ENCODE measurements at regions not wholly inside any gene's neighbourhood (a gene's known extent, or its start where the extent isn't known, plus 50 kb on each side); places are given as distances from the start of the nearest gene placed in this dataset.
"Not testable (repeated sequence)": the region's sequence is repeated elsewhere in the genome, so short reads cannot be mapped to it uniquely, and the experiment has no call there.

- H3K36me3 ChIP-seq (ENCODE audit: control insufficient read depth, insufficient read depth, low read length): no peaks in the 10 kb centered on the region
- no peak overlapping the region for H3K27ac ChIP-seq (ENCODE audit: insufficient read depth, low read depth, low read length, poor library complexity, severe bottlenecking)
- no peaks in the 10 kb centered on the region for H3K27me3 ChIP-seq (ENCODE audit: control insufficient read depth, insufficient read depth, low read length, poor library complexity, severe bottlenecking)
- peaks cover 34% of the 10 kb centered on the region for H3K9me3 ChIP-seq (ENCODE audit: control insufficient read depth, low read length)
- 50 to 60% methylated on average over 5 to 6 of the region's 7 CpGs for WGBS, 2 experiments
- no peak overlapping the region for H3K4me3 ChIP-seq (ENCODE audit: insufficient read depth, low read depth, low read length)
- H3K4me1 ChIP-seq (ENCODE audit: control insufficient read depth, insufficient read depth, low read length): no peaks in the 10 kb centered on the region
These were observed 685.0 kb downstream of the TMEM121 start for GRCh38 chr14:106211334-106211900.

GRCh38 chr14:106215229-106215628, 688.8 kb downstream of the TMEM121 start:
- Histone ChIP-seq H3K27ac (ENCODE audit: insufficient read depth, low read depth, low read length, poor library complexity, severe bottlenecking) (no peak overlapping the region), H3K27me3 (ENCODE audit: control insufficient read depth, insufficient read depth, low read length, poor library complexity, severe bottlenecking) (no peaks in the 10 kb centered on the region), H3K4me3 (ENCODE audit: insufficient read depth, low read depth, low read length) (no peak overlapping the region), H3K4me1 (ENCODE audit: control insufficient read depth, insufficient read depth, low read length) (no peaks in the 10 kb centered on the region), H3K36me3 (ENCODE audit: control insufficient read depth, insufficient read depth, low read length) (no peaks in the 10 kb centered on the region), H3K9me3 (ENCODE audit: control insufficient read depth, low read length) (peaks cover 27% of the 10 kb centered on the region)
- 20 to 26% methylated on average over 2 of the region's 2 CpGs for WGBS, 2 experiments

- no peak overlapping the region for H3K4me3 ChIP-seq (ENCODE audit: insufficient read depth, low read depth, low read length)
- 55 to 63% methylated on average over 1 of the region's 1 CpG for WGBS, 2 experiments
- H3K4me1 ChIP-seq (ENCODE audit: control insufficient read depth, insufficient read depth, low read length): no peaks in the 10 kb centered on the region
- H3K27ac ChIP-seq (ENCODE audit: insufficient read depth, low read depth, low read length, poor library complexity, severe bottlenecking): no peak overlapping the region
- no peaks in the 10 kb centered on the region for H3K27me3 ChIP-seq (ENCODE audit: control insufficient read depth, insufficient read depth, low read length, poor library complexity, severe bottlenecking)
- peaks cover 23% of the 10 kb centered on the region for H3K9me3 ChIP-seq (ENCODE audit: control insufficient read depth, low read length)
- no peaks in the 10 kb centered on the region for H3K36me3 ChIP-seq (ENCODE audit: control insufficient read depth, insufficient read depth, low read length)
These were observed 690.3 kb downstream of the TMEM121 start for GRCh38 chr14:106216679-106217078.

- Histone ChIP-seq H3K27ac (ENCODE audit: insufficient read depth, low read depth, low read length, poor library complexity, severe bottlenecking) (no peak overlapping the region), H3K36me3 (ENCODE audit: control insufficient read depth, insufficient read depth, low read length) (no peaks in the 10 kb centered on the region), H3K4me3 (ENCODE audit: insufficient read depth, low read depth, low read length) (no peak overlapping the region), H3K27me3 (ENCODE audit: control insufficient read depth, insufficient read depth, low read length, poor library complexity, severe bottlenecking) (no peaks in the 10 kb centered on the region), H3K9me3 (ENCODE audit: control insufficient read depth, low read length) (peaks cover 22% of the 10 kb centered on the region), H3K4me1 (ENCODE audit: control insufficient read depth, insufficient read depth, low read length) (no peaks in the 10 kb centered on the region)
- WGBS, 2 experiments: 58 to 67% methylated on average over 5 of the region's 5 CpGs
These were observed 691.8 kb downstream of the TMEM121 start for GRCh38 chr14:106218174-106218573.

GRCh38 chr14:106222311-106222710, 695.9 kb downstream of the TMEM121 start:
- H3K4me1 ChIP-seq (ENCODE audit: control insufficient read depth, insufficient read depth, low read length): no peaks in the 10 kb centered on the region
- H3K36me3 ChIP-seq (ENCODE audit: control insufficient read depth, insufficient read depth, low read length): no peaks in the 10 kb centered on the region
- H3K9me3 ChIP-seq (ENCODE audit: control insufficient read depth, low read length): peaks cover 20% of the 10 kb centered on the region

GRCh38 chr14:106222731-106223130, 696.3 kb downstream of the TMEM121 start:
- no peaks in the 10 kb centered on the region for H3K36me3 ChIP-seq (ENCODE audit: control insufficient read depth, insufficient read depth, low read length)
- H3K4me3 ChIP-seq (ENCODE audit: insufficient read depth, low read depth, low read length): no peak overlapping the region
- 83 to 95% methylated on average over 3 of the region's 3 CpGs for WGBS, 2 experiments
- H3K27ac ChIP-seq (ENCODE audit: insufficient read depth, low read depth, low read length, poor library complexity, severe bottlenecking): no peak overlapping the region
- peaks cover 20% of the 10 kb centered on the region for H3K9me3 ChIP-seq (ENCODE audit: control insufficient read depth, low read length)
- no peaks in the 10 kb centered on the region for H3K27me3 ChIP-seq (ENCODE audit: control insufficient read depth, insufficient read depth, low read length, poor library complexity, severe bottlenecking)
- H3K4me1 ChIP-seq (ENCODE audit: control insufficient read depth, insufficient read depth, low read length): no peaks in the 10 kb centered on the region

More at GRCh38 chr14:106222311-106222710, 695.9 kb downstream of the TMEM121 start:
- Histone ChIP-seq H3K27me3 (ENCODE audit: control insufficient read depth, insufficient read depth, low read length, poor library complexity, severe bottlenecking) (no peaks in the 10 kb centered on the region), H3K27ac (ENCODE audit: insufficient read depth, low read depth, low read length, poor library complexity, severe bottlenecking) (no peak overlapping the region), H3K4me3 (ENCODE audit: insufficient read depth, low read depth, low read length) (no peak overlapping the region)
- WGBS, 2 experiments: 67 to 74% methylated on average over 2 to 3 of the region's 3 CpGs

GRCh38 chr14:106227793-106228192, 701.4 kb downstream of the TMEM121 start:
- peaks cover 21% of the 10 kb centered on the region for H3K9me3 ChIP-seq (ENCODE audit: control insufficient read depth, low read length)
- H3K4me1 ChIP-seq (ENCODE audit: control insufficient read depth, insufficient read depth, low read length): no peaks in the 10 kb centered on the region
- H3K36me3 ChIP-seq (ENCODE audit: control insufficient read depth, insufficient read depth, low read length): no peaks in the 10 kb centered on the region
- 76 to 77% methylated on average over 8 to 10 of the region's 10 CpGs for whole genome bisulfite sequencing, 2 experiments
- no peaks in the 10 kb centered on the region for H3K27me3 ChIP-seq (ENCODE audit: control insufficient read depth, insufficient read depth, low read length, poor library complexity, severe bottlenecking)
- H3K4me3 ChIP-seq (ENCODE audit: insufficient read depth, low read depth, low read length): no peak overlapping the region
- no peak overlapping the region for H3K27ac ChIP-seq (ENCODE audit: insufficient read depth, low read depth, low read length, poor library complexity, severe bottlenecking)

GRCh38 chr14:106228541-106229158, 702.3 kb downstream of the TMEM121 start:
- 66 to 83% methylated on average over 6 of the region's 6 CpGs for WGBS, 2 experiments
- H3K9me3 ChIP-seq (ENCODE audit: control insufficient read depth, low read length): peaks cover 19% of the 10 kb centered on the region
- no peaks in the 10 kb centered on the region for H3K27me3 ChIP-seq (ENCODE audit: control insufficient read depth, insufficient read depth, low read length, poor library complexity, severe bottlenecking)

GRCh38 chr14:106230071-106230470, 703.7 kb downstream of the TMEM121 start:
- H3K27ac ChIP-seq (ENCODE audit: insufficient read depth, low read depth, low read length, poor library complexity, severe bottlenecking): no peak overlapping the region
- H3K4me3 ChIP-seq (ENCODE audit: insufficient read depth, low read depth, low read length): no peak overlapping the region
- H3K36me3 ChIP-seq (ENCODE audit: control insufficient read depth, insufficient read depth, low read length): no peaks in the 10 kb centered on the region
- no peaks in the 10 kb centered on the region for H3K27me3 ChIP-seq (ENCODE audit: control insufficient read depth, insufficient read depth, low read length, poor library complexity, severe bottlenecking)
- peaks cover 20% of the 10 kb centered on the region for H3K9me3 ChIP-seq (ENCODE audit: control insufficient read depth, low read length)
- no peaks in the 10 kb centered on the region for H3K4me1 ChIP-seq (ENCODE audit: control insufficient read depth, insufficient read depth, low read length)
- 0 to 47% methylated on average over 1 to 2 of the region's 2 CpGs for WGBS, 2 experiments

More at GRCh38 chr14:106228541-106229158, 702.3 kb downstream of the TMEM121 start:
- Histone ChIP-seq H3K4me3 (ENCODE audit: insufficient read depth, low read depth, low read length) (no peak overlapping the region), H3K36me3 (ENCODE audit: control insufficient read depth, insufficient read depth, low read length) (no peaks in the 10 kb centered on the region), H3K4me1 (ENCODE audit: control insufficient read depth, insufficient read depth, low read length) (no peaks in the 10 kb centered on the region), H3K27ac (ENCODE audit: insufficient read depth, low read depth, low read length, poor library complexity, severe bottlenecking) (no peak overlapping the region)

- 30 to 45% methylated on average over 2 to 3 of the region's 3 CpGs for WGBS, 2 experiments
- H3K9me3 ChIP-seq (ENCODE audit: control insufficient read depth, low read length): peaks cover 13% of the 10 kb centered on the region
- not testable (repeated sequence) for H3K27ac ChIP-seq (ENCODE audit: insufficient read depth, low read depth, low read length, poor library complexity, severe bottlenecking); H3K4me1 ChIP-seq (ENCODE audit: control insufficient read depth, insufficient read depth, low read length); H3K4me3 ChIP-seq (ENCODE audit: insufficient read depth, low read depth, low read length); H3K36me3 ChIP-seq (ENCODE audit: control insufficient read depth, insufficient read depth, low read length); H3K27me3 ChIP-seq (ENCODE audit: control insufficient read depth, insufficient read depth, low read length, poor library complexity, severe bottlenecking)
These were observed 706.8 kb downstream of the TMEM121 start for GRCh38 chr14:106233191-106233590.

Data from ectodermal cell (in vitro differentiated cells).